ENCODE measurements at regions not wholly inside any gene's neighbourhood (a gene's known extent, or its start where the extent isn't known, plus 50 kb on each side); places are given as distances from the start of the nearest gene placed in this dataset.
"Not testable (repeated sequence)": the region's sequence is repeated elsewhere in the genome, so short reads cannot be mapped to it uniquely, and the experiment has no call there.

DNA sequence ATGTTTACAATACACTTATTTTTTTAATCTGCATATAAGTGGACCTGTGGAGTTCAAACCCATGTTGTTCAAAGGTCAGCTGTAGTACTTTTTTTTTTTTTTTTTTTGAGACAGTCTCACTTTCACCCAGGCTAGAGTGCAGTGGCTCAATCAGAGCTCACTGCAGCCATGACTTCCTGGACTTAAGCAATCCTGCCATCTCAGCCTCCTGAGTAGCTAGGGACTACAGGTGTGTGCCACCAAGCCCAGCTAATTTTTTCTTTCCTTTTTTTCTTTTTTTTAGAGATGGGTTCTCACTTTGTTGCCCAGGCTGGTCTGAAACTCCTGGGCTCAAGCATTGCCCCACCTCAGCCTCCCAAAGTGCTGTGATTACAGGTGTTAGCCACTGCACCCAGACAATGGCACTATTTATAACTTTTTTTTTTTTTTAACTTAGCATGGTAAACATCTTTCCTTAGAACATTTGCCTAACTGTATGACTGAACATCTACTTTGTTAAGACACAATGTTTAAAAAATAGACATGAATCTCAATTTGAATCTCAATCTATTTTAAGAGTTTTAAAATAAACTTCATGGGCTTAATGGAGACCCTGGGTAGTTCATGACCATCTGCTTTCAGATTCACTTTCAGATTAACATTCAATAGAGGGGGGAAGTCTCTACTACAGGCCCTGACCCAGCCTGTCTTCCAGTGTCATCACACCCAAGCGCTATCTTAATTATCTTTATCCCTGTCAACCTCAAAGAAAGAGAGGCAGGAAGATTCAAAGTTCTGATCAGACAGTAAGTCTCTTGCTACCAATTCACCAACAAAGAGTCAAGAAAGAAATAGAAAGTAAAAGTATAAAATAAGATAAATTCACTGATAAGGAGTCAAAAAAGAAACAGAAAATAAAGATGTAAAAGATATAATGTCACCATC, 97.7 kb upstream of the DOCK9 start:
- no peak for DNase-seq (ENCODE audit: low read depth)

DNA sequence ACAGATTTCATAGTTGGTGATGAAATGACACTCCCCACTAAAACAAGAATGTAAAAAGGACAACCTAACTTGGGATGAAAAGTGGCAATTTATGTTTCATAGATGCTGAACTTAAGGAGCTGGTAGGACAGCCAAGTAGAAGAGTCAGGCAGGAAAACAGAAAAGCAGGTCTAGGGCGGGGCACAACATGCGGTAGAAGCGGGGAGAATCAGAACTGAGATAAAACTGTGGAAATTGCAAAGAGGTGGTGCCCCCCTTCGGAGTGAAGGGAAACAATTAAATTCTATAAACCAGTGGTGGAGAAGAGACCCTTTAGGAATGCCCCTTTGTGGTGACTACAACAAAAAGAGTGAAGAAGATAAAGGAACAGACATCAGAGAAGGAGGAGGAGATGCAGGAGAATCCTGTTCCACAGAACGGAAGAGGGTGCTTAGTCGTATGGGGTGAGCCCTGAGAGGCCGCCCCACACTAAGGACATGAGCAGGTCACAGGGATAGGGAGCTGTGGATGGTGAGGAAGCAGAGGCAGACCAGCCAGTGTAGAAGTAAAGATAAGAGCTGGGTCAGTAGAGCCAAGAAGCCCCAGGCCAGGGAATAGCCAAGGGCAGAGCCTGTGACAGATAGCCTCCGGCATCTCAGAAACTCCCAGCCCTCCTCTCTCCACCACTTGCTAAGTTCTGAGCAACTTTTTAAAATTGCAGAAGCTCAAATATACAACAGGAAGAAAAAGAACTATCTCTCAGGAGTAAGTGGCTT, 100.3 kb upstream of the DOCK9 start:
- DNase-seq (ENCODE audit: low read depth), result no peak

DNA sequence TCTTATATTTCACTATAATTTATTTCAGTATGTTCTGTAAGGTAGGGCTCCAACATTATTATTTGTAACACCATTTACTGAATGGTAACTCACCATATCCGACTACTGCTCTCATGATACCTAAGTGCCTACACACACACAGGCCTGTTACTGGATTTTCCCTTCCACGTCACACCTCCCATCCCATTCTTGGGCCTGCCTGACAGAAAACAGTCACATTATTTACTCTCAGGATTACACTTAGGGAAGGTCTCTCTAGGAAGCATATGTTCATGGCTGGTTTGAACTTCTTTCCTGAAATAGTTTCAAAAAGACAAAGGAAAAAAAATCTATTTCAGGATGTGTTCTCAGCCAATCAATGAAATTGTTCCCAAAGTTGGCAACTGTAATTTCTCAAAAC, 102.3 kb upstream of the DOCK9 start:
- no peak for DNase-seq (ENCODE audit: low read depth)

DNA sequence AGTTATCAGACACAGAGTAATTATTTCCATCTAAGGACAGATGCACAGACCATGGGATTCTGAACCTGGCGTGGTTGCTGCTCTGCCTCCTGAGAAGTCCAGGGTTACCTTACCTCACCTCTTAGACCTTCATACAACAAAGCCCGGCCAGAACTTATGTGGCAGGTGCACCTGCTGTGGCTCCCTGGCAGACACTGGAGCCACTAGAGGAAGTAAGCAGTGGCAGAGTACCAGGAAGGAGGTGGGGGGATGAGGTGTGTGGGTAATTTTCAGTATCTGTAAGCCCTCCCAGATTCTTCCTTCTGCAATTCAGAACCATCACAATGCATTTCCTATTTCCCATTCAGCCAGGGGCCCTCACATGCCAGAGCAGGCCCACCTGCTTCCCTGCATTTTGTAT, 106.1 kb upstream of the DOCK9 start:
- DNase-seq (ENCODE audit: low read depth), result no peak

DNA sequence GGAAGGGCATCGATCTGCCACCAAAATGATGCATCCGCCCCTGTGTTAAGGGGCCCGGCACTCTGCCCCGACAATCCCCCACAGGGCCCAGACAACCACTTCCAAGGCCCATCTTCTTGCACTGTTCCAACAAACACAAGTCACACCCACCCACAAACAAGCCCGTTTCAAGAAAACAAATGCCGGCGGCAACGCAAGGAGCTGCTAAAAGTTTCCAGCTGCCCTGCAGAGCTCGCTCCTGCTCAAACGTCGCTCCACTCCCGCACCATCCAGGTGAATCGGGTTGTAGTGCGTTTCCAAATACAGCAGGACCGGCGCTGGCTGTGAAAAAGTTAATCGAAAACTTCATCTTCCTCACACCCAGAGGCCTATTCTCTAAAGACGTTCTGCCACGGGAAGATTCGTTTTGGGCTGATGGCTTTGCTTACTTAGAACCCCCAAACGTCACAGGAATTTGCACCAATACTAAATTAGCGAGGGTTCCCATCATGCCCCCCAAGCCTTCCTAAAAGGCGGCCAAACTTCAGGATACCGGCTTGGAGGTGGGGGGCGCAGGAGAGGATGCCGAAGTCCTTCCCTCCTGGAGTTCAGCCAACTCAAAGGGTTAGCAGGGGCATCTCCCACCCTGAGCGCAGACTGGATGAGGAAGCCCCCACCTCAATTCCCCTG, 107.4 kb upstream of the DOCK9 start:
- DNase-seq (ENCODE audit: low read depth), result no peak

GRCh38 chr13:99085808-99086266, 108.0 kb upstream of the DOCK9 start:
- DNase-seq (ENCODE audit: low read depth), result peak; percentile 32

DNA sequence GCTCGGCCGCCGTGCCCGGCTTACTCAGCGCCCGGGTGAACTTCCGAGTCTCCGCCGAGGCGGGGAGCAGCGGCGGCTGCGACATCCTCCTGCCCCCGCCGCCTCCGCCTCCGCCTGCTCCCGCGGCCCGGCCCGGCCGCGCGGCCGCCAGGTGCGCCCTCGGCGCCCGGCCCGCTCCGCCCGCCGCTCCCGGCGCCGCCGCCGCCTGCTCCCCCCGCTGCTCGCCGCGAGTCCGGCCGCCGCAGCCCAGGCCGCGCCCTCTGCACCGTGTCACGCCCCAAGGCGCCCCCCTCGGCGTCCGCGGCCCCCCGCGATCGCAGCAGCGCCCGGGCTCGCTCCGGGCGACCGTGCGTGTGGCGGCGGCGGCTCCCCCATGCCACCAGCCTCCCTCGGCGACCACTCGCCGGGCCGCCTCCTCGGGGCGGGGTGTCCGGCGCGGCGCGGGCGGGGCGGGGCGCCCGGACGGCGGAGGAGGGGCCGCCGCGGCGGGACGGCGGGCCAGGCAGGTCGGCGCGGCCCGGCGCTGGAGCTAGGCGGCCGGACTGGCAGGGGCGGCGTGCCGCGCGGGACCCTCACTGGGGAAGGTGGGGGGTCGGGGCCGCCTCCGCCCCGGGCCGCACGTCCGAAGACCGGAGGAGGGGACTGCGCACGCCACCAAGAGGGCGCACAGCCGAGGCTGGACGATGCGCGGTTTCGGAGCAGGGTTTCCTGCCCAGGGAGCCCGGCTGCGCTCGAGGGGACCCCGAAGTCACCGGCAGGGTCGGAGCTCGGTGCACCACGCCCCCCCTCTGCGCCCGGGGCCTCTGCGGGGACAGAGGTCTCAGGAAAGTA, 108.6 kb upstream of the DOCK9 start:
- DNase-seq (ENCODE audit: low read depth), result peak; percentile 21

GRCh38 chr13:99087098-99087953, 109.5 kb upstream of the DOCK9 start:
- peak; percentile 82 for DNase-seq (ENCODE audit: low read depth)

GRCh38 chr13:99087954-99088491, 110.2 kb upstream of the DOCK9 start:
- no peak for DNase-seq (ENCODE audit: low read depth)

- no peak for DNase-seq (ENCODE audit: low read depth)
These were observed 106.7 kb upstream of the UBAC2 start for GRCh38 chr13:99093997-99094396.

DNA sequence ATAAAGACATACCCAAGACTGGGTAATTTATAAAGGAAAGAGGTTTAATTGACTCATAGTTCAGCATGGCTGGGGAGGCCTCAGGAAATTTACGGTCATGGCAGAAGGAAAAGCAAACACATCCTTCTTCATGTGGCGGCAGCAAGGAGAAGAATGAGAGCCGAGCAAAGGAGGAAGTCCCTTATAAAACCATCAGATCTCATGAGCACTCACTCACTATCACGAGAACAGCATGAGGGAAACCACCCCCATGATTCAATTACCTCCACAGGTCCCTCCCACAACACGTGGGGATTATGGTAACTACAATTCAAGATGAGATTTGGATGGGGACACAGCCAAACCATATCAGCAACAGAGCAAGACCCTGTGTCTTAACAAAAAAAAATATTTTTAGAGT, 98.8 kb upstream of the UBAC2 start:
- DNase-seq (ENCODE audit: low read depth), result not testable (repeated sequence)

GRCh38 chr13:99103536-99103935, 97.1 kb upstream of the UBAC2 start:
- no peak for DNase-seq (ENCODE audit: low read depth)

DNA sequence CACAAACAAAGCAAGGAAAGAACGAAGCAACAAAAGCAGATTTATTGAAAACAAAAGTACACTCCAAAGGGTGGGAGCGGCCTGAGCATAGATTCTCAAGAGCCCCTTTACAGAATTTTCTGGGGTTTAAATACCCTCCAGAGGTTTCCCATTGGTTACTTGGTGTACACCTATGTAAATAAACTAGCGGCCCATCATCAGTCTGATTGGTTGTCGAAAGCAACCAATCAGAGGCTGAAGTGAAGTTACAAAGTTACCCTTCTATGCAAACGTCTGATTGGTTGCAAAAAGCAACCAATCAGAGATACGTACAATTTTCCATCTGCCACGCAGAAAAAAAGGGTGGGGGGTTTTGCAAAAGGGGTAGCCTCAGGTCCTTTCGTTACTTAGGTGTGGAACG, 96.3 kb upstream of the UBAC2 start:
- DNase-seq (ENCODE audit: low read depth), result no peak

GRCh38 chr13:99105160-99105559, 95.5 kb upstream of the UBAC2 start:
- no peak for DNase-seq (ENCODE audit: low read depth)

GRCh38 chr13:99113351-99113750, 87.3 kb upstream of the UBAC2 start:
- DNase-seq (ENCODE audit: low read depth), result no peak

DNA sequence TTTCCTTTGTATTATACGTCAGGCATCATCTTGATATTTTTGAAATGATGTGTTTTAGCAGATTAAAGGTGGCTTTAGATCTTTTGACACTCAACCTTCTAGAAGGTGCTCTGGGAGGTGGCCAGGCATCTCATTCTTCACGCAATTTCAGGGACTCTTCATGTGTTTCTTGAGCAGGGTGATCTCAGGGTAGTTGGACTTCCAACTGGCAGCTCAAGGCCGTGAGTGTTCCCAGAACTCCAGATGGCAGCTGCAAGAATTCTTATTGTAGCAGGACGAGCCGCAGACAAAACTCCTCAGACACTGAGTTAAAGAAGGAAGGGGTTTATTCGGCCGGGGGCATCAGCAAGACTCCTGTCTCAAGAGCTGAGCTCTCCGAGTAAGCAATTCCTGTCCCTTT, 82.5 kb upstream of the UBAC2 start:
- no peak for DNase-seq (ENCODE audit: low read depth)

DNA sequence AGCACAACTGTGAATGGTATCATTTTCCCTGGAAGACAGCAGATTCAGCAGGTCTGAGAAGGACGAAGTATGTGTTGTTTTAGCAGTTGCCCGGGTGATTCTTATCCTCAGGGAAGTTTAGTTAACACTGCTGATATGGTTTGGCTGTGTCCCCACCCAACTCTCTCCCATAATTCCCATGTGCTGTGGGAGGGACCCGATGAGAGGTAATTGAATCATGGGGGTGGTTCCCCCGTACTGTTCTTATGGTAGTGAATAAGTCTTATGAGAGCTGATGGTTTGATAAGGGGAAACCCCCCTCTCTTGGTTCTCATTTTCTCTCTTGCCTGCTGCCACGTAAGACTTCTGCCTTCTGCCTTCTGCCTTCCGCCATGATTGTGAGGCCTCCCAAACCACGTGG, 81.0 kb upstream of the UBAC2 start:
- no peak for DNase-seq (ENCODE audit: low read depth)

DNA sequence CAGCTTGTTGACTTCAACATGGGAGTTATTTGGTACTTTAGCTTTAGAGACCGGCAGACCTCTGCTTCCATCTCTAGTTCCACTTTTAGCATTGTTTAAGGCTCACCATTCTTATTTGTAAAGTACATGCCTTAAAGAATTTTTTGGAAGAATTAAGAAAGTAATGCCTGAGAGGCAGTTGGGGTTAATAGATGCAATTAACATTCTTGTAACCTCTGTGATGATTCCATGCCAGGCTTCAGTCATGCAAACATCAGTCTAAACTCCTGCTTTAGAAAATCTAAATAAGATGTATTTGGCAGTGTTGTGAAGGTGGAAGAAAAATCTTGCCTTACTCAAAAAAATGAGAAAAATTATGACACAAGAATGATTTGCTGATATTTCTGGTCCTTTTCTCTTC, 79.9 kb upstream of the UBAC2 start:
- no peak for DNase-seq (ENCODE audit: low read depth)

GRCh38 chr13:99122171-99122570, 78.5 kb upstream of the UBAC2 start:
- no peak for DNase-seq (ENCODE audit: low read depth)
